SK-N-SH (cell line): ENCODE measurements at regions not wholly inside any gene's neighbourhood (a gene's known extent, or its start where the extent isn't known, plus 50 kb on each side); places are given as distances from the start of the nearest gene placed in this dataset.

ENCODE experiments used
- CTCF ChIA-PET: fragments of 300-600, 350-600 bp; formaldehyde crosslinking; extraction: SDS; loops from one replicate; lab custom pipeline; 2021; lab: Yijun Ruan, JAX
- POLR2A ChIA-PET: fragments of 350-600 bp; sonication (Branson Sonifier 250); formaldehyde crosslinking; extraction: SDS; loops from one replicate; lab custom pipeline; 2020; ENCODE audit warnings: antibody characterized with exemption, inconsistent platforms; lab: Yijun Ruan, JAX
- DNase-seq: peaks from one replicate; pipeline ENCODE4 v3.0.0; 2012
- H2AFZ ChIP-seq: fragments of 200-600 bp; sonication (generic); 2 replicates; pipeline ENCODE4 v1.8.1; 2016; ENCODE audit warnings: antibody characterized with exemption, mild to moderate bottlenecking, low read depth
- H3F3A ChIP-seq: fragments of 200-600 bp; sonication (generic); replicated peaks from 2 replicates; pipeline ENCODE3; 2016; ENCODE audit warnings: antibody characterized with exemption, mild to moderate bottlenecking; ENCODE audit not compliant: insufficient read depth
- H3K27ac ChIP-seq, 2 experiments: fragments of 200-500 bp in 1 of 2; fragments of 200-600 bp in 1 of 2; sonication (Bioruptor generic) in 1 of 2; sonication (generic), shearing (Covaris generic) in 1 of 2; 2 replicates each; pipeline versions ENCODE4 v1.5.1 to v1.6.1; 2014 to 2016; ENCODE audit warnings: low read depth in 2 of 2, inconsistent platforms in 1 of 2, low read length in 1 of 2, mild to moderate bottlenecking in 1 of 2, mixed read lengths in 1 of 2
- H3K27me3 ChIP-seq: fragments of 200-600 bp; sonication (generic), shearing (Covaris generic); 2 replicates; pipeline ENCODE4 v1.6.1; 2016; ENCODE audit warnings: mixed run types; ENCODE audit not compliant: insufficient read depth
- H3K36me3 ChIP-seq, 2 experiments: fragments of 200-500 bp in 1 of 2; fragments of 200-600 bp in 1 of 2; sonication (Bioruptor generic) in 1 of 2; sonication (generic) in 1 of 2; replicated peaks in 1 of 2; 2 replicates each; pipeline versions ENCODE3 to v1.5.1; 2014 to 2016; ENCODE audit warnings: low read length in 1 of 2, mild to moderate bottlenecking in 1 of 2; ENCODE audit not compliant: insufficient read depth in 2 of 2, control insufficient read depth in 1 of 2
- H3K4me1 ChIP-seq, 2 experiments: fragments of 200-500 bp in 1 of 2; fragments of 200-600 bp in 1 of 2; sonication (Bioruptor generic) in 1 of 2; sonication (generic), shearing (Covaris generic) in 1 of 2; 2 replicates each; pipeline versions ENCODE4 v1.5.1 to v1.6.1; 2014 to 2016; ENCODE audit warnings: low read depth in 1 of 2, low read length in 1 of 2, mixed run types in 1 of 2; ENCODE audit not compliant: insufficient read depth in 2 of 2, control insufficient read depth in 1 of 2
- H3K4me2 ChIP-seq: fragments of 200-600 bp; sonication (generic), shearing (Covaris generic); 2 replicates; pipeline ENCODE4 v1.6.1; 2017; ENCODE audit warnings: mixed run types
- H3K4me3 ChIP-seq, 2 experiments: fragments of 200-500 bp in 1 of 2; fragments of 200-600 bp in 1 of 2; sonication (Bioruptor generic) in 1 of 2; sonication (generic), shearing (Covaris generic) in 1 of 2; 2 replicates each; pipeline versions ENCODE4 v1.5.1 to v1.8.1; 2014 to 2016; ENCODE audit warnings: low read depth in 2 of 2, inconsistent platforms in 1 of 2, low read length in 1 of 2, mild to moderate bottlenecking in 1 of 2, mixed read lengths in 1 of 2, moderate library complexity in 1 of 2
- H3K79me2 ChIP-seq: fragments of 200-600 bp; sonication (generic); 2 replicates; pipeline ENCODE4 v1.8.1; 2017; ENCODE audit warnings: mild to moderate bottlenecking; ENCODE audit not compliant: insufficient read depth
- H3K9ac ChIP-seq: fragments of 200-600 bp; sonication (generic); 2 replicates; pipeline ENCODE4 v1.6.1; 2017; ENCODE audit warnings: mixed run types
- H3K9me2 ChIP-seq: fragments of 200-600 bp; sonication (generic); 2 replicates; pipeline ENCODE4 v1.6.1; 2017; ENCODE audit warnings: mixed run types
- H3K9me3 ChIP-seq: fragments of 200-600 bp; sonication (generic); 2 replicates; pipeline ENCODE4 v1.6.1; 2017; ENCODE audit warnings: mixed run types, mild to moderate bottlenecking, moderate library complexity
- H4K20me1 ChIP-seq: fragments of 200-600 bp; sonication (generic); 2 replicates; pipeline ENCODE4 v1.6.1; 2017; ENCODE audit warnings: mild to moderate bottlenecking, mixed run types; ENCODE audit not compliant: insufficient read depth
- CHD2 ChIP-seq: fragments of 150-350 bp; IDR thresholded peaks from 2 replicates; pipeline ENCODE4 v1.6.1; 2018; ENCODE audit warnings: low read length; ENCODE audit not compliant: partially characterized antibody
- ELF1 ChIP-seq: IDR thresholded peaks from 2 replicates; pipeline ENCODE4 v1.4.0; 2012
- EP300 ChIP-seq, 2 experiments: IDR thresholded peaks; 2 replicates each; pipeline versions ENCODE4 v1.4.0 to v1.6.1; 2012; ENCODE audit warnings: borderline replicate concordance in 1 of 2, low read depth in 1 of 2, low read length in 1 of 2
- EZH2phosphoT487 ChIP-seq: fragments of 200-600 bp; sonication (generic); IDR thresholded peaks from 2 replicates; pipeline ENCODE4 v1.6.1; 2017; ENCODE audit warnings: low read depth, mixed run types, mild to moderate bottlenecking, antibody characterized with exemption, moderate library complexity, borderline replicate concordance
- FOSL2 ChIP-seq: IDR thresholded peaks from 2 replicates; pipeline ENCODE4 v1.4.0; 2012; ENCODE audit warnings: low read depth, mild to moderate bottlenecking, moderate library complexity, borderline replicate concordance
- GATA2 ChIP-seq: sonication (generic); formaldehyde crosslinking; IDR thresholded peaks from 2 replicates; pipeline ENCODE4 v1.5.0; 2020; ENCODE audit warnings: mild to moderate bottlenecking, missing genetic modification reagents
- JUND ChIP-seq: IDR thresholded peaks from 2 replicates; pipeline ENCODE4 v1.4.0; 2012
- MEF2A ChIP-seq: IDR thresholded peaks from 2 replicates; pipeline ENCODE4 v1.4.0; 2012; ENCODE audit warnings: low read depth, borderline replicate concordance
- NFIC ChIP-seq: IDR thresholded peaks from 2 replicates; pipeline ENCODE4 v1.4.0; 2012; ENCODE audit warnings: borderline replicate concordance
- PBX3 ChIP-seq: IDR thresholded peaks from 2 replicates; pipeline ENCODE4; 2012
- RAD21 ChIP-seq: IDR thresholded peaks from 2 replicates; pipeline ENCODE4 v1.6.1; 2012; ENCODE audit warnings: mild to moderate bottlenecking, low read length
- SMC3 ChIP-seq: IDR thresholded peaks from 2 replicates; pipeline ENCODE4 v1.6.1; 2012; ENCODE audit warnings: low read depth, low read length, improper control_type of control experiment
- TCF12 ChIP-seq: IDR thresholded peaks from 2 replicates; pipeline ENCODE4 v1.4.0; 2012
- TEAD4 ChIP-seq: IDR thresholded peaks from 2 replicates; pipeline ENCODE4 v1.4.0; 2012; ENCODE audit warnings: mild to moderate bottlenecking, borderline replicate concordance; ENCODE audit not compliant: insufficient read depth
- ZBTB33 ChIP-seq: IDR thresholded peaks from 2 replicates; pipeline ENCODE4 v1.4.0; 2012; ENCODE audit warnings: low read depth, borderline replicate concordance
- WGBS: methylation state at CpG from one replicate; pipeline ENCODE4 v1.1.6; 2017; ENCODE audit warnings: low lambda C conversion rate; 5-methylcytosine and 5-hydroxymethylcytosine counted together

GRCh38 chrX:118221733-118222132 lies 105.1 kb upstream of the KLHL13 start:
- CTCF ChIA-PET: interaction anchor here (1.1 to 1.5 kb wide), 4 partner anchors 31 to 222 kb away, joined by 3 to 5 read pairs (median 4); partner anchors contain the start of gene KLHL13

GRCh38 chrX:118222421-118222820 lies 105.8 kb upstream of the KLHL13 start:
- no peaks in the 10 kb centered on the region for H3K9me2 ChIP-seq
- H2AFZ ChIP-seq: no peak overlapping the region
- no peaks in the 10 kb centered on the region for H3K9me3 ChIP-seq
- POLR2A ChIA-PET: interaction anchor here (0.7 to 1.5 kb wide), 2 partner anchors 10 to 106 kb away, joined by 3 to 10 read pairs; partner anchors contain the start of gene KLHL13
- no peak for TF ChIP-seq CHD2
- peak in 1 of 2 experiments; percentile 15; a peak in 1 of 4 replicates for TF ChIP-seq EP300 (IDR thresholded peaks at IDR 0.05; ENCODE audit: borderline replicate concordance in 1 of 2, low read depth in 1 of 2, low read length in 1 of 2)
- TF ChIP-seq, all 33 proteins: peak for 1
- Histone ChIP-seq H3K36me3 (no peaks in the 10 kb centered on the region), H3K4me2 (no peak overlapping the region), H3K79me2 (no peaks in the 10 kb centered on the region), H3K27me3 (no peaks in the 10 kb centered on the region), H3K27ac (peak overlapping the region; percentile 86 to 99), H3K4me3 (no peak overlapping the region), H4K20me1 (no peaks in the 10 kb centered on the region), H3K4me1 (peaks cover 4 to 14% of the 10 kb centered on the region in 2 experiments; a peak in 3 of 4 replicates), H3K9ac (no peak overlapping the region), H3F3A (peaks cover 18% of the 10 kb centered on the region)
- CTCF ChIA-PET: interaction anchor here (0.7 to 1.5 kb wide), 4 partner anchors 31 to 226 kb away, joined by 3 to 5 read pairs (median 4); partner anchors contain the start of gene KLHL13
- no peak for DNase-seq

More at GRCh38 chrX:118221733-118222132, 105.1 kb upstream of the KLHL13 start:
- Histone ChIP-seq H2AFZ (no peak overlapping the region), H3K27ac (peak overlapping the region; percentile 86 to 99), H3K9me3 (no peaks in the 10 kb centered on the region), H3K36me3 (no peaks in the 10 kb centered on the region), H3K4me1 (peaks cover 4 to 15% of the 10 kb centered on the region in 2 experiments; a peak in 3 of 4 replicates), H3K9ac (peak overlapping the region; percentile 32; the same call in 1 of the 2 replicates), H3K9me2 (no peaks in the 10 kb centered on the region), H3F3A (peaks cover 18% of the 10 kb centered on the region), H4K20me1 (no peaks in the 10 kb centered on the region), H3K4me2 (peak overlapping the region; percentile 33; the same call in 1 of the 2 replicates), H3K79me2 (no peaks in the 10 kb centered on the region), H3K27me3 (no peaks in the 10 kb centered on the region), H3K4me3 (no peak overlapping the region)
- TF ChIP-seq FOSL2 (peak; percentile 21; the same call in 1 of the 2 replicates), JUND (peak; percentile 64; the same call in 1 of the 2 replicates), TCF12 (peak; percentile 78), PBX3 (peak; percentile 87), RAD21 (peak; percentile 26; the same call in 1 of the 2 replicates), GATA2 (CRISPR knock-in tag) (peak; percentile 21; the same call in 1 of the 2 replicates), ELF1 (no peak), EZH2phosphoT487 (no peak), CHD2 (peak; percentile 36), NFIC (peak; percentile 24; the same call in 1 of the 2 replicates), EP300 (IDR thresholded peaks at IDR 0.05; ENCODE audit: borderline replicate concordance in 1 of 2, low read depth in 1 of 2, low read length in 1 of 2) (peak; percentile 68 to 84; a peak in 2 of 4 replicates), ZBTB33 (no peak), SMC3 (no peak), MEF2A (0 out of 2 replicates have a peak, but pooled peaks have one; percentile 11), TEAD4 (peak; percentile 46; the same call in 1 of the 2 replicates)
- WGBS: 3% methylated on average over 3 of the region's 3 CpGs
- no peak for DNase-seq
- POLR2A ChIA-PET: interaction anchor here (0.7 to 1.5 kb wide), 3 partner anchors 9 to 105 kb away, joined by 3 to 10 read pairs (median 7); partner anchors contain the start of gene KLHL13
